ENCODE measurements at regions not wholly inside any gene's neighbourhood (a gene's known extent, or its start where the extent isn't known, plus 50 kb on each side); places are given as distances from the start of the nearest gene placed in this dataset.

- Histone ChIP-seq H4K20me1 (ENCODE audit: insufficient read depth) (no peaks in the 10 kb centered on the region), H2AFZ (ENCODE audit: low read depth, low read length) (no peak overlapping the region), H3K9ac (ENCODE audit: low read length) (no peak overlapping the region), H3F3A (ENCODE audit: insufficient read depth, low read length, poor library complexity, severe bottlenecking) (no peaks in the 10 kb centered on the region), H3K9me2 (ENCODE audit: insufficient read depth, low read length) (no peaks in the 10 kb centered on the region), H3K4me3 (ENCODE audit: low read length) (no peak overlapping the region), H3K4me2 (ENCODE audit: low read length) (no peak overlapping the region), H3K27me3 (ENCODE audit: insufficient read depth, low read depth, low read length) (no peaks in the 10 kb centered on the region), H3K27ac (ENCODE audit: low read length) (no peak overlapping the region), H3K79me2 (replicated peaks; ENCODE audit: insufficient read depth, low read length) (no peaks in the 10 kb centered on the region), H3K9me3 (ENCODE audit: low read length) (no peaks in the 10 kb centered on the region), H3K36me3 (ENCODE audit: insufficient read depth, low read length) (no peaks in the 10 kb centered on the region)
- TF ChIP-seq REST (IDR thresholded peaks at IDR 0.05; ENCODE audit: borderline replicate concordance) (no peak), CTCF (IDR thresholded peaks at IDR 0.05; ENCODE audit: poor library complexity, severe bottlenecking) (no peak), EZH2 (IDR thresholded peaks at IDR 0.05; ENCODE audit: borderline replicate concordance, insufficient read depth, low read length, poor library complexity, severe bottlenecking) (no peak), SMC3 (conservative IDR thresholded peaks at IDR 0.05; ENCODE audit: poor library complexity) (no peak), TAF1 (IDR thresholded peaks at IDR 0.05; ENCODE audit: low read depth) (no peak), POLR2AphosphoS5 (IDR thresholded peaks at IDR 0.05) (no peak), MXI1 (conservative IDR thresholded peaks at IDR 0.05; ENCODE audit: poor library complexity, severe bottlenecking) (no peak), RAD21 (conservative IDR thresholded peaks at IDR 0.05) (no peak), EP300 (conservative IDR thresholded peaks at IDR 0.05; ENCODE audit: poor library complexity, severe bottlenecking) (no peak)
Observed at GRCh38 chr10:128422999-128423398, 296.8 kb upstream of the MKI67 start.

GRCh38 chr10:128429321-128429720, 303.1 kb upstream of the MKI67 start:
- Histone ChIP-seq H3K9me3 (ENCODE audit: low read length) (no peaks in the 10 kb centered on the region), H2AFZ (ENCODE audit: low read depth, low read length) (no peak overlapping the region), H4K20me1 (ENCODE audit: insufficient read depth) (no peaks in the 10 kb centered on the region), H3K9ac (ENCODE audit: low read length) (no peak overlapping the region), H3F3A (ENCODE audit: insufficient read depth, low read length, poor library complexity, severe bottlenecking) (no peaks in the 10 kb centered on the region), H3K27me3 (ENCODE audit: insufficient read depth, low read depth, low read length) (no peaks in the 10 kb centered on the region), H3K27ac (ENCODE audit: low read length) (no peak overlapping the region), H3K4me3 (ENCODE audit: low read length) (no peak overlapping the region), H3K79me2 (replicated peaks; ENCODE audit: insufficient read depth, low read length) (no peaks in the 10 kb centered on the region), H3K4me2 (ENCODE audit: low read length) (no peak overlapping the region), H3K36me3 (ENCODE audit: insufficient read depth, low read length) (no peaks in the 10 kb centered on the region), H3K9me2 (ENCODE audit: insufficient read depth, low read length) (no peaks in the 10 kb centered on the region)
- TF ChIP-seq SMC3 (conservative IDR thresholded peaks at IDR 0.05; ENCODE audit: poor library complexity) (no peak), EZH2 (IDR thresholded peaks at IDR 0.05; ENCODE audit: borderline replicate concordance, insufficient read depth, low read length, poor library complexity, severe bottlenecking) (no peak), EP300 (conservative IDR thresholded peaks at IDR 0.05; ENCODE audit: poor library complexity, severe bottlenecking) (no peak), REST (IDR thresholded peaks at IDR 0.05; ENCODE audit: borderline replicate concordance) (no peak), POLR2AphosphoS5 (IDR thresholded peaks at IDR 0.05) (no peak), TAF1 (IDR thresholded peaks at IDR 0.05; ENCODE audit: low read depth) (no peak), CTCF (IDR thresholded peaks at IDR 0.05; ENCODE audit: poor library complexity, severe bottlenecking) (no peak)
